Upper lobe of left lung (tissue), 4 donors: ENCODE measurements at regions not wholly inside any gene's neighbourhood (a gene's known extent, or its start where the extent isn't known, plus 50 kb on each side); places are given as distances from the start of the nearest gene placed in this dataset.

ENCODE experiments used
- CTCF ChIP-seq, 6 experiments: fragments of 450-650 bp in 4 of 6; fragments of 200-600 bp in 2 of 6; sonication (generic) in 2 of 6; IDR thresholded peaks; one replicate each; pipeline ENCODE4 v1.5.1; 2016 to 2019; ENCODE audit warnings: antibody characterized with exemption in 6 of 6
- POLR2AphosphoS5 ChIP-seq, 2 donors: sonication (generic); formaldehyde crosslinking; IDR thresholded peaks; one replicate each; pipeline ENCODE4 v1.5.1; 2017; ENCODE audit warnings: antibody characterized with exemption in 2 of 2

- TF ChIP-seq CTCF (IDR thresholded peaks at IDR 0.05) (no peak), POLR2AphosphoS5 (IDR thresholded peaks at IDR 0.05) (no peak)
These were observed 154.1 kb downstream of the RPS12 start for GRCh38 chr6:132968419-132968950.
